Vagina (tissue), 2 donors: ENCODE measurements at regions not wholly inside any gene's neighbourhood (a gene's known extent, or its start where the extent isn't known, plus 50 kb on each side); places are given as distances from the start of the nearest gene placed in this dataset.

Experiments
- POLR2A ChIP-seq, 2 donors: fragments of 450-650 bp; IDR thresholded peaks; one replicate each; pipeline ENCODE4 v1.6.1; 2017; ENCODE audit warnings: antibody characterized with exemption in 2 of 2, mild to moderate bottlenecking in 2 of 2, moderate library complexity in 2 of 2
- TF ChIP-seq, protein P1 (sequence below), 3 experiments: fragments of 450-650 bp in 2 of 3; fragments of 200-600 bp in 1 of 3; sonication (generic) in 1 of 3; IDR thresholded peaks; one replicate each; pipeline ENCODE4 v1.5.1; 2017 to 2019; ENCODE audit warnings: antibody characterized with exemption in 3 of 3, mild to moderate bottlenecking in 2 of 3, moderate library complexity in 2 of 3

DNA sequence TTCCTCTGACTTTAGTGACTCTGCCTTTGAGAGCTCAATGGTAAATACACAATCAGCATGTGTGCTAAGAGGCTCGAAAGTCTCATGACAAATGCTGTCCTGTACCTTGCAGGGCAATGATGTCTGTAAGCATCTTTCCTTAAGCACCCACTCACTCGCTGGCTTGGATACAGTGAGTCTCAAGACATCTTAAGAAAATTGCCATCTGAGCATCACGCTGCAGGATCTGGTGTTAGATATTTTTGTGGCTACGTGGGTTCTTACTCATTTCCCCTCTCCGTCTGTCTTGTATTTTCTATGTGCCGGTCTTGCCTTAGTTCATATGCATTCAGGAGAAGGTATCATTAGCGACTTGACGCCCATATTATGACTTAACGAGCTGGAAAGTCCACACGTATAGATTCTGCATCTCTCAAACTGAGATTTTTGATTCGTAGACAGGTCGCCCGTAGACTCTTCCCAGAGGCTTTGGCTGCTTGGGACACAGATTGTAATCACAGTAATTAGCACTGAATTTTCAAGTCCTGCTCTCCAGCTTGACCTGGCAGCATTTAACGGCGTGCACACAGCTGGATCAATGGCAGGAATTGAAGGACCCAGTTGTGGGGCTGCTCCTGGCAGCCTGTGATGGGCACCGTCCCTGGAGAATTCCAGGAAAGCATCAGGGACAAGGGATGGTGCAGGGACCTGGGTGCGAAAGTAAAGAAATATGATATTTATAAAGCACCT is 231.2 kb downstream of the ZIC5 start:
- no peak for TF ChIP-seq POLR2A (IDR thresholded peaks at IDR 0.05)
- TF ChIP-seq, protein P1, sequence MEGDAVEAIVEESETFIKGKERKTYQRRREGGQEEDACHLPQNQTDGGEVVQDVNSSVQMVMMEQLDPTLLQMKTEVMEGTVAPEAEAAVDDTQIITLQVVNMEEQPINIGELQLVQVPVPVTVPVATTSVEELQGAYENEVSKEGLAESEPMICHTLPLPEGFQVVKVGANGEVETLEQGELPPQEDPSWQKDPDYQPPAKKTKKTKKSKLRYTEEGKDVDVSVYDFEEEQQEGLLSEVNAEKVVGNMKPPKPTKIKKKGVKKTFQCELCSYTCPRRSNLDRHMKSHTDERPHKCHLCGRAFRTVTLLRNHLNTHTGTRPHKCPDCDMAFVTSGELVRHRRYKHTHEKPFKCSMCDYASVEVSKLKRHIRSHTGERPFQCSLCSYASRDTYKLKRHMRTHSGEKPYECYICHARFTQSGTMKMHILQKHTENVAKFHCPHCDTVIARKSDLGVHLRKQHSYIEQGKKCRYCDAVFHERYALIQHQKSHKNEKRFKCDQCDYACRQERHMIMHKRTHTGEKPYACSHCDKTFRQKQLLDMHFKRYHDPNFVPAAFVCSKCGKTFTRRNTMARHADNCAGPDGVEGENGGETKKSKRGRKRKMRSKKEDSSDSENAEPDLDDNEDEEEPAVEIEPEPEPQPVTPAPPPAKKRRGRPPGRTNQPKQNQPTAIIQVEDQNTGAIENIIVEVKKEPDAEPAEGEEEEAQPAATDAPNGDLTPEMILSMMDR (IDR thresholded peaks at IDR 0.05) = no peak
